ENCODE measurements at regions not wholly inside any gene's neighbourhood (a gene's known extent, or its start where the extent isn't known, plus 50 kb on each side); places are given as distances from the start of the nearest gene placed in this dataset.

DNA sequence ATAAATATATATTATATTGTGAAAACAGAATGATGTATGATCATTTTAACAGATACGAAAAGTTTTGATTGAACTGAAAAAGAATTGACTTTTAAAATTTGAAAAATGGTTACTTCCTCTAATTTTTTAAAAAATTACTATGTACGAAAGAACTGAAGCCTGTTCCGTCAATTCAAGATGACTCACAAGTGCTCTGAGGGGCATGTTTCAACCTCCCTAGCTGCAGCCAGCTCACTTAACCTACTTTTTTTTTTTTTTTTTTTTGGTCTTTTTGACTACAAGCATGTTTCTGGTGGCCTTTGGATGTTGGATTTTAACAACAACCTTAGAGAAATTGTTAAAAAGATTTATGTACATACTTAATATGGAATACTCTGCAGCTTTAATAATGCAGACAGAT, 1139.3 kb downstream of the DIAPH3 start:
- TF ChIP-seq, protein P1, sequence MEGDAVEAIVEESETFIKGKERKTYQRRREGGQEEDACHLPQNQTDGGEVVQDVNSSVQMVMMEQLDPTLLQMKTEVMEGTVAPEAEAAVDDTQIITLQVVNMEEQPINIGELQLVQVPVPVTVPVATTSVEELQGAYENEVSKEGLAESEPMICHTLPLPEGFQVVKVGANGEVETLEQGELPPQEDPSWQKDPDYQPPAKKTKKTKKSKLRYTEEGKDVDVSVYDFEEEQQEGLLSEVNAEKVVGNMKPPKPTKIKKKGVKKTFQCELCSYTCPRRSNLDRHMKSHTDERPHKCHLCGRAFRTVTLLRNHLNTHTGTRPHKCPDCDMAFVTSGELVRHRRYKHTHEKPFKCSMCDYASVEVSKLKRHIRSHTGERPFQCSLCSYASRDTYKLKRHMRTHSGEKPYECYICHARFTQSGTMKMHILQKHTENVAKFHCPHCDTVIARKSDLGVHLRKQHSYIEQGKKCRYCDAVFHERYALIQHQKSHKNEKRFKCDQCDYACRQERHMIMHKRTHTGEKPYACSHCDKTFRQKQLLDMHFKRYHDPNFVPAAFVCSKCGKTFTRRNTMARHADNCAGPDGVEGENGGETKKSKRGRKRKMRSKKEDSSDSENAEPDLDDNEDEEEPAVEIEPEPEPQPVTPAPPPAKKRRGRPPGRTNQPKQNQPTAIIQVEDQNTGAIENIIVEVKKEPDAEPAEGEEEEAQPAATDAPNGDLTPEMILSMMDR (conservative IDR thresholded peaks at IDR 0.05), result no peak
- Histone ChIP-seq H4K5ac (ENCODE audit: insufficient read length, low read depth, low read length) (no peak overlapping the region), H4K20me1 (ENCODE audit: control insufficient read depth, insufficient read depth, insufficient read length) (no peaks in the 10 kb centered on the region), H3K23me2 (ENCODE audit: insufficient read length, low read depth, low read length, poor library complexity, severe bottlenecking) (no peaks in the 10 kb centered on the region), H3T11ph (ENCODE audit: low read length) (no peak overlapping the region), H2BK12ac (ENCODE audit: insufficient read length, low read depth, low read length) (no peak overlapping the region), H2AK5ac (ENCODE audit: insufficient read length, low read length) (no peak overlapping the region), H2BK5ac (ENCODE audit: insufficient read length, low read length) (no peak overlapping the region), H4K8ac (replicated peaks; ENCODE audit: insufficient read length, low read depth, low read length) (no peak overlapping the region), H3K56ac (ENCODE audit: insufficient read length, low read depth, low read length) (no peak overlapping the region), H3K4ac (ENCODE audit: low read depth, low read length) (no peak overlapping the region), H3K27ac (ENCODE audit: insufficient read length, low read depth, low read length) (no peak overlapping the region), H2BK15ac (ENCODE audit: low read depth, low read length) (no peak overlapping the region), H2BK20ac (ENCODE audit: low read depth, low read length, poor library complexity, severe bottlenecking) (no peak overlapping the region), H2AFZ (ENCODE audit: low read length) (no peak overlapping the region), H3K9ac (ENCODE audit: extremely low read depth, insufficient read length, low read length) (no peak overlapping the region), H3K23ac (ENCODE audit: insufficient read length, low read depth, low read length) (no peak overlapping the region), H3K27me3 (ENCODE audit: insufficient read depth, low read length) (no peaks in the 10 kb centered on the region), H2BK120ac (ENCODE audit: low read depth, low read length, poor library complexity, severe bottlenecking) (no peak overlapping the region), H3K9me3 (ENCODE audit: control insufficient read depth, low read depth, low read length) (no peaks in the 10 kb centered on the region), H3K4me2 (ENCODE audit: insufficient read depth, insufficient read length, low read length) (no peak overlapping the region), H3K79me2 (ENCODE audit: insufficient read depth, low read length) (no peaks in the 10 kb centered on the region), H3K18ac (ENCODE audit: insufficient read length, low read depth, low read length) (no peak overlapping the region), H4K91ac (ENCODE audit: insufficient read length, low read depth, low read length) (no peak overlapping the region), H3K14ac (ENCODE audit: insufficient read depth, low read length) (no peak overlapping the region), H3K4me1 (ENCODE audit: insufficient read depth, low read length) (no peaks in the 10 kb centered on the region), H3K79me1 (ENCODE audit: insufficient read depth, low read depth, low read length, poor library complexity, severe bottlenecking) (no peaks in the 10 kb centered on the region)
- no peak for DNase-seq
- no peaks in the 10 kb centered on the region for H3K4me1 Mint-ChIP-seq
- no peaks in the 10 kb centered on the region for H3K27me3 Mint-ChIP-seq (ENCODE audit: low read depth)
- no peak overlapping the region for H3K27ac Mint-ChIP-seq
- WGBS (ENCODE audit: extremely low coverage, insufficient read length, low lambda C conversion rate), result no CpG with 5 or more reads among the region's 3 CpGs
- H3K4me3 Mint-ChIP-seq, result no peak overlapping the region
- H3K9me3 Mint-ChIP-seq, result 0 out of 5 replicates have a peak, but pooled peaks cover 0 to 2% of the 10 kb centered on the region in 2 experiments
- peaks cover 0 to 2% (median 0%) of the 10 kb centered on the region in 3 experiments; a peak in 2 of 7 replicates for H3K36me3 Mint-ChIP-seq (ENCODE audit: insufficient read depth in 1 of 3, low read depth in 3 of 3)
